GM18508 (cell line): ENCODE measurements at regions not wholly inside any gene's neighbourhood (a gene's known extent, or its start where the extent isn't known, plus 50 kb on each side); places are given as distances from the start of the nearest gene placed in this dataset.

Source experiments
- ATAC-seq: cut with Tn5 transposase; IDR thresholded peaks from one replicate; pipeline ENCODE4 v1.9.1; 2021; ENCODE audit warnings: moderate number of reproducible peaks; ENCODE audit not compliant: insufficient read depth, unreplicated experiment

DNA sequence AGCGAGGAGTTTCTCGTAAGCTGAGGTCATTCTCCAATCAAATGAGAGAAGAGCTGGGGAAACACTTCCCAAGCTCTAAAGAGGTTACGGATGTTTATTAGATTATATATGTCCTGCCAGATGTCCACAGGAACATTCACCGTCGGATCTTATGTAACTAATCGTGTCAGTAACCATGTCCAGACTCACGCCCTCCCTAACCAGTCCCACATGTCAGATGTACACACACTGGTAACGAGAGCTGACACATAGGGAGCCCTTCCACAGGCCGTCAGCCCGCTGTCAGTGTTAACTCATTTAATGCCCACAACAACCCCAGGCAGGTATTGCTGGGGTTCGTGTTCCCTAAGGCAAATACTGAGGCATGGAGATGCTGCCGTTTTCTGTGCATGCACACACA is 223.7 kb upstream of the RTL1 start:
- no peak for ATAC-seq

DNA sequence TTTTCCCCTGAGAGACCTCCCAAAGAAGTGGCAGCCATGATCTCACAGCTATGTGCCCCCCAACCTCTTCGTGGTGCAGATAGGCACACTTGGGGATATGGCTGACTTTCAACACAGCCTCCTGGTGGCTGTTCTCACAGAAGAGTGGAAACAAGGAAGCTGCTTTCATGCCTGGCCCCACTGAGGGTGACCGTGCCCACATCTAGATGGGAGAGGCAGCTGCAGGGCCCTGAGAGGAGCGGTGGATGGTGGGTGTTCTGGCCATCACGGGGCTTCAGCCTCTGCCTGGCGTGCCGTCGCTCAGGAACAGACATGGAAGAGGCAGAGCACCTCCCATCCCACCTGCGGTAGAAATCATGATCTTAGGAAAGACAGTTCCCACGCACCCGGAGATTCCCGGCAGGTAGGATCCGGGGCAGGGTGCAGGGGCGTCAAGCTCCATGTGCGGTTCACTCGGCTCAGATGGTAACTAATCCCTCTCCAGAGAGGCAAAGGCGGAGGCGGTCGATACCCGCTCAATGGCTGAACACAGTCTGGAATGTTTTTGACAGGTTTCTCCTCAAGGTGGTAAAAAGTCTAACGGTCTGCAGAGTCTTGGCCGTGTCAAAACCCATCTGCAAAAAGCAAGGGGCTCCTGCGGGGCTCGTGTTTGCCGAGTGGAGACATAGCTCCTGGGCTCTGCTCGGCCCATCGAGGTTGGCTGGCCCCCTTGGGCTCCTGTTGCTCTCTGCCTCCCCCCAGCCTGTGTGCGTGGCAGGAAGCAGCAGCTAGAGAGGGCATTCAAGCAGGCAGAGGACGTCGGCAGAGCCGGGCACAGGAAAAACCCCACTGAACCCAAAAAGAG is 225.2 kb upstream of the RTL1 start:
- no peak for ATAC-seq

DNA sequence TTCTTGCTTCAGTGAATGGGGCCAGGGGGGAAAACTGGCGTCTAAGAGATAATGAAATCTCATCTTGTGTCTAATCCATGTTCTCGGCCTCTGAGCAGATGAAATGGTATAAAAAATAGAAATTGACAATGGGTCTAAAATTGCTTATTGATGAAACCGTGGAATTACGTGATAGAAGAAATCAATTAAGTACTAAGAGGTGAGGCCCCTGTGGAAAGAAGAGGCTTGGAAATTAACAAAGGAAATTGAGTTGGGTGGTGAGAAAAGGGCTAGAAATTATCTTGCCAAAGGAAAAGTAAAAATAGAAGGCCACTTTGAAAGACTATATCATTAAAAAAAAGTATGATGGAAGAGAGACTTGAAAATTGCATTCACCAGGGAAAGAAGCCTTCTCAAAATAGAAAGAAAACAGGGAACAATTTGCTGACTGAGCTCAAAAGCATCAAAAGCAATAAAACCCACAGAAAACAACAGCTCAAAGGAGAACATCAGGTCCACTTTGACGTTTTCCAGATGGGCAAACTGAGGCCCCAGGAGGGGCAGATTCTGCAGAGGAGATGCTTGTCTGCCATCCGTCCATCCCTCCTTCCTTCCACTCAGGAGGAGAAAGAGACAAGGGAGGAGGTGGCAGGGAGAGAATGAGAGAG is 226.1 kb upstream of the RTL1 start:
- ATAC-seq = no peak

DNA sequence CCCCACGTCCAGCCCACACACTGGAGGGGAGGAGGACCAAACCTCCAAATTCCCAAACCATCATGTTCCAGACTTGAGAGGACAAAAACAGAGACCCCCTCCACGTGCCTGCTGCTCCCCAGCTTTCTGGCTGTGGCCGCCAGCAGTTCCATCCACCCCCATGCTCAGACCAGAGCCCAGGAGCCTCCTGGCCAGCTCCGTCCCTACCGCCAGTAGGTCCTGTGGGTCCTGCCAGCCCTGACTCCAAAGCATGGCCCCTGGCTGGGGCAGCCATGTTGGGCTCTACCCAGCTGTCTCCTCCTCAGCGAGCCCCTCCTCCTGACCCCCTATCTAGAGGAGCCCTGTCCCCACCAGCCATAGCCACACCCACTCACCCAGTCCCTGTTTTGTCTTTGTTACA is 227.3 kb upstream of the RTL1 start:
- no peak for ATAC-seq

DNA sequence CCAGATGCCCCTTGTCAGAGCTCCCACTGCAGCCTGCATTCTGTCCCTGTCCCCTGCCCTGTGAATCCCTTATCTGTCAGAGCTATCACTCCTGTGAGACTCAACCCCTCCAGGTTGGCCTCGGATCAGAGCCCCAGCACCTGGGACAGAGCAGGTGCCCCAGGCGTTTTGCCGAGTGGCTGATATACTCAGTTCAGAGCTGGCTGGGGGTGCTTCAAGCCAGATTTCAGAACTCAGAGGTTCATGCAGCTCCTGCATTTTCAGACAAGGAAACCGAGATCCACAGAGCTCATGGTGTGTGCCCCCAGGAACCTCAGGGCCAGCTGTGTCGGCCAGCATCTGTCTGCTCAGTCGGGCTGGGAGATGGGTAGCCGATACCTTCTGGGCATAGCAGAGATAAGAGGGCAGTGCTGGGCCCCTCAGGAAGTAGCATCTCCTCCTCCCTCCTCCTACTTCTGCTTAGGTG is 228.0 kb upstream of the RTL1 start:
- ATAC-seq = no peak

DNA sequence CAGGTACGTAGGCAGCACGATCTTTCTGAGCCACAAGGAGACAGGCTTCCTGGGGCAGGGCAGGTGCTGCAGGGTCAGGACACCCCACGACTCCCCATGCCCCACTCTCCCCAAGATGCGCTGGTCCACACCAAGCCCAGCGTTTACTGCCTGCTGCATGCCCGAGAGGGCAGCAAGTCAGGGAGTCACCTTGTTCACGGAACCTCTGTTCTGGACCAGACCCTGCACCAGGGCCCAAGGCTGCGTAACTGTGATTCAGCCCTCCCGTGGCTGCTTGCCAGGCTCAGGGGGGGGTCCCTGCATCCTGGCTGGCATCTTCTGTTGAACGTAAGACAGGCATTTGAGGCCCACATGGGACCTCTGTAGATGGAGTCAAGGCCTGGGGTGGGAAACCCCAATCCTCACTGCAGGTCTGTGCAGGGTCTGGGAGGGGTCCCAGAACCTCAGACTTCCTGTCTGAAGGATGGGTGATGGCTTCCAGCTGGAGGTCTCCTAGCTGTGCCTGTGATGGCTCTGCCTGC is 228.6 kb upstream of the RTL1 start:
- ATAC-seq = no peak

DNA sequence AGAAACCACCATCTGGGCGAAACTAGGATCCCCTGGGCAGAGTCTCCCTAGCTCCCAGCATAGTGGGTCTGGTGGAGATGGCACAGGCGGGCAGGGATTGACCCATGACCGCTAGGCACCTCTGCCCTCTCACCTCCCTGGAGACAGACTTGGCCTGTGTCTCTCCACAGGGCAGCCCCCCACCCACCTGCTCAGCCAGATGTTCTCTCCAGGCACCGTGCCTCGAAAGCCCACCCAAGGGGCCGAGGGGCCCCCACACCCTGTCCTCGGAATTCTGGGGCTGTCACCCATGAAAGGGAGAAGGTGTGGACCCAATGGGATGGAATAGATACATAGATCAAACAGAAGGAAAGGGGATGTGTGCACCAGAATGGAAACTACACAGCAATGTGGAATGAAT is 229.1 kb upstream of the RTL1 start:
- no peak for ATAC-seq

DNA sequence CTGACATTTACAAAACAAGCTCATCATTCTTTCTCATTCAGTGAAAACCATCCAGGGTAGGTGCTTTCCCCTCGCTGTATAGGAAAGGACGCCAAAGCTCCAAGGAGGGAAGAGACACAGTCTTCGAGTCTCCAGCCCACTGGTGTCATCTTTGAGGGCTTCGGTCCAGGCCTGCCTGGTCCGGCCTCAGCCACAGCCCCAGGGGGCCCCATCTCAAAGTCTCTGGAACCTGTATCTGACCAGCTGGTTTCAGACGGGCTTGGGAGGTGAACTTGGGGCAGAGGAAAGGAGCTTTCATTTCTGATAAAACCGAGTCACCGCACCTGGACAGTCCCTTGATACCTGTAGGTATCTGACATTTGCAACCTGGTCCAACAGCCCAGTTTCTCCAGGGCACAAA is 229.5 kb upstream of the RTL1 start:
- ATAC-seq = no peak

DNA sequence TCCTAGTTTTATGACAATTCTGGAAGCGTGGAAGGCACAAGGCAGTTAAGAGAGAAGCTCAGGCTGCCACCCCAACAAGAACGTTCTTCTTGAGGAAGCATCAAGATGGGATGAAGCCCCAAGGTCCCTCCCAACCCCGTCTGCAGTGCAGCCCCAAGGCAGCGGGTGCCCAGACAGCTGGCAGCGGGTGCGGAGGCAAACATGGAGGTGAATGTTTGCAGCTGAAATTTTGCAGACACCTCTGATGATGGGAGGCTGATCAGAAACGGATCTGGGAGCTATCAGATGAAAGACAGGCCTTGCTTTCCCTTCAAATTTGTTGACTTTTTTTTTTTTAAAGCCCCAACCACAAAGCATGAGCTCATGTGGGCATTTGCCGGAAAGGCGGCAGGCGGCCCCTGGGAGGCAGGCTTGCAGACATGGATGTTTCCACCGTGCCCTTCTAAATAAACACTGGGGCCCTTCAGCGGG is 230.7 kb upstream of the RTL1 start:
- no peak for ATAC-seq

DNA sequence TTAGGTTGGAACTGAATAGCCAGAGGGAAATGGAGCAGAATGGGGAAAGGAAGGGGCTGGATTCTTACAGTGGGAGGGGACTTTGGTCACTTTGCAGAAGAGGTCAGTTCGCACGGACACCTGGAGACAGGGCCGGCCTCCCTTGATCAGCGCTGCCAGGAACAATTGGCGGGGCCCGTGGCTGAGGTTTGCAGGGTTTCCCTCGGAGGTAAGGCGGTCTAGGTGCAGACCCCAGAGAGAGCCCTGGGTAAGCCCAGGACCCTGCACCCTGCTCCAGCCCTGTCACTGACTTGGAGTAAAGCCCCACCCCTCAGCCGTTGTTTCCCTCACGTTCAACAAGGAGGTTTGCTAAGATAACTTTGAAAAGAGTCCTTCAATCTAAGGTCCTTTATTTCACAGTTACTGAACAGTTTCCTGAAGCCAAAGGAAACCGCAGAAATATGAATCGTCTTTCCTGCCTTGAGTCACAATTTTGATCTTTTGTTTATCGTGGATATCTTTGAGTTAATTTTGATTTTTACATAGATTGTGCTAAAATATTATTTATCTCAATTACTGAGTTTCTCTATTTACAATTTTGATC is 231.4 kb upstream of the RTL1 start:
- no peak for ATAC-seq

DNA sequence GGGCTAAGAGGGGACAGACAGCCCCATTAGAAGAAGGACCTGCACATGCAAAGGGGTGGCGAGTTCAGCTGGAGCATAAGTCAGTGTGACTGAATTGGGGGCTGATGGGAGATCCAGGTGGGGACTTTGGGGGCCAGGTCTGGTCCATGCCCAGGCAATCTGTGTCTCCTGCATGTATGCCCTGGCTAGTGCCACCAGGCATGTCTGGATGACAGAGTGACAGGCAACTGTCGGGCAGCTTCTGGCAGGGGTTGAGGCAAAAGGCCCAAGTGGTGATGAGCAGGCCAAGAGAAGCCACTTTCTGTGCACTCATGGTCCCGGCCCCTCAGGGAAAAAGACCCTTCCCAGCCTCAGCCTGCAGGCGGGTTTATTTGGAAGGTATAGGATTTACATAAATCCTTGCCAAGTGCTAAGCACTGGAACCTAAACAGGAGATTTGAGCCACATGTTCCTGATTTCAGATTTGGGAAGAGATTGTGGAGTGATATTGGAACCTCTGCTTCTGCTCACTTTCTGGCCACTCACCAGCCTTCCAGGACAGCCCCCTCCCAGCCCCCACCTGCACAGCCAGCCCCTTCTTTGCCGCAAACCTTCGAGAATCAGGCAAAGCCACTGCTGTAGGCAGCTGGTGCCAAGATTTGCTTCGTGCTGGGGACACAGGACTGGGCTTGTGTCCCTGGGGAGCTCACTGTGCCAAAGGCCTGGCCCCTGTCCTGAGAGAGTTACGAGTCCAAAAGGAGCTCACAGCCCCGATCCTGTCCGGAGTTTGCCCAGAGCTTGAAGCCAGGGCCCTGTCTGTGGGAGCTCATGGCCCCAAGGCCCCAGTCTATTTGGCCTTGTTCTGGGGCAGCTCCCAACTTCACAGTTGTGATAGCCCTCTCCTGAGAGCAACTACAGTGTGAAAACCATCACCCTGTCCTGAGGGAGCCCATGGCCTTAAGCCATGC is 232.5 kb upstream of the RTL1 start:
- ATAC-seq = no peak

DNA sequence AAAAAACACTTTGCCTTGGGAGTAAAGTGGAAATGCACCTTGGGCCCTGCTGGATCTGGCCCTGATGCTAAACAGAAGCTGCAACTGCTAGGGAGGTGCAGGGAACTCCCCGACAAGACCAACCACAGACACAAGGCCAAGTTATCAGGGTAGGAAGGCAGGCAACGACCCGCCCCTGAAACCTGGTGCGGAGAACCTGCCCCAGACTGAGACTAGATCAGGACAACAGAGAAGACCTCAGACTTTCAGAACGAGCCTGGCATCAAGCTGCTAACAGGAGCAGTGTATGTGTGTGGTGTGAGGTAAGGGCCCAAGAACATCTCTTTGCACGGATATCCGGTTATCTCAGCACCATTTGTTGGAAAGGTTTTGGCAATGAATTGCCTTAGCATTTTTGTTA is 233.7 kb upstream of the RTL1 start:
- ATAC-seq = no peak

DNA sequence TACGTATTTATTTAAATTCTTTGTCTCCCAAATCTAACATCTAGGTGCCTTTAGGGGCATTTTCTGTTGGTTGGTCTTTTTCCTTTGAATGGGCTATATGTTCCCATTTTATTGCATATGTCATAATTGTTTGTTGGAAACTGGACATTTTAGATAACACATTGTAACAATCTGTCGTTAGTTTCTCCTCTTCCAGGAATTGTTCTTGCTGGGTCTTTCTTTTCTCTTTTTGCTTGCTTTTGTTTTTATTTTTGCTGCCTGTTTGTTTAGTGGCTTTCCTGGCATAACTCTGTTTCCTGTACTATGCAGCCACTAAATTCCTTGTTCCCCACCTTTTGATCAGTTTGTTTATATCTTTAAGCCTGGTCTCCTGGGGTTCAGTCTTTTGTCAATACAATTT is 244.3 kb upstream of the RTL1 start:
- ATAC-seq = no peak

DNA sequence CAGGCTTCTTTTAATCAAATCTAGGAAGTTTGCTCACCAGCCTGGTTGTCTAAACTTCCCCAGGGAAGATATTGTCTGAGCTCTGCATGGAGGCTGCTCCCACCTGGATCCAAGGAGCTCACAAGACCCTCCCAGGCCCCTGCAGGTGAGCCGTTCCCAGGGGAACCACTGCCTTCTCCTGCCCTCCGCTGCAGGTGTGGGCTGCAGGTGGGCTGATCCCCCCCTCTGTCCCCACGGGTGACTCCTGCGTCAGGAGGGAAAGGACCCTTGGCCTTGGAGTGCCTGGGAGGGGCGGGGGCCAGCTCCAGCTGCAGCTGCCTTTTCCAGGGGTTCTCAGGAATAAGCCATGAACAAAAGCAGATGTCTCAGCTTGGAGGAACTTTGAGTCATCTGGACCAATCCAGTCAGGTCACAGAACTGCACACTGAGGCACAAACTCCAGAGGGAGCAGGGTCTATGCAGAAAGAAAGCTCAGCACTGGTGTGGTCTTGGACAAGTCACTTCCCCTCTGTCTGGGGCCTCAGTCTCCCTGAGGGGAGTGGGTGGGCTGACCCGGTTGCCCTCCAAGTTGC is 246.6 kb upstream of the RTL1 start:
- no peak for ATAC-seq

DNA sequence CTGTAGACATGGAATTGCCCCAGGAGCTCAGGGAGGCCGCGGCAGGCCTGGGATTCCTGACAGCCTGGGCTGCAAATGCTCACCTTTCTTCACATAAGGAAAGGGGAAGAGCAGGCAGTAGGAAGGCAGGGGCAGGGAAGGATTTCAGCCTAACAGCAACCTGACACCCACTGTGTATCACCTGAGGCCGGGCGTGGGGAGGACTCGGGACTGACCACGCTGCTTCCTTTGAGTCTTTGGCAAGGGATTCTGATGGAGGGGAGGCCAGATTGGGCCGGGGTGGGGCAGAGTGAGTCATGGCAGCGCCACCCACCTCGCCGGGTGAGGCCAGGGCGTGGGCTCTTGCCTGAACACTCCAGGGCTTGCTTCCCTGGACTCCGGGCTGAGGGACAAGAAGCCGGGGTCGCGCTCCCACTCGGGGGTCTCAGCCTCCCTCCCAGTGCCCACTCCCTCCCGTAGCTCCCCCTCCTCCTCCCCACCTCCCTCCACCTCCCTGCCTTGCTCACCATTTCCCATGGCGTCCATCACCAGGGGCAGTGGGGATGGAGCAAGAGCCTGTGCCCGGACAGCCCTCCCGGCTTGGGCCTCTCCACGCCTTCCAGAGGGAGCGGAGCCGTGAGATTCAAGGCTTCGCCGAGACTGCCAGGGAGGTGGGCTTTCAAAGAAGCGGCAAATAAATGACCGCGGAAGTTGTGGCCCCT is 247.9 kb upstream of the RTL1 start:
- ATAC-seq = no peak

DNA sequence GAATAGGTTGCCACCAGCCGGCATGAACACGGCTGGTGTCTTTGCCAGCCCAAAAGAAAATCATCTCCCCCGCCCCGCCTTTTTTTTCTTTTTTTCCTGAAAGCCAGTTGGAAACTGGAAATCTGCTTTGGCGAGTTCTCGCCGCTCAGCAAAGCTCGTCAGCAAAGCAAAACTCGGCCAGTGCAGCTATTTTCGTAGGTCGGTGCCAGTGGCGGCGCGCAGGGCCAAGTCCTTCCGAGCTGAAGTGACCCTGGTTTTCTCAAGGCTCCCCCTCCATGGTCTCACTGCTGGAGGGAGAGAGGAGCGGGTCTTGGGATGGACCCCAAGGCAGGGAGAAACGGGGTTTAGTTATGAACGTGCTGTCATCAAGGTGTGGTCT is 248.4 kb upstream of the RTL1 start:
- ATAC-seq = no peak

DNA sequence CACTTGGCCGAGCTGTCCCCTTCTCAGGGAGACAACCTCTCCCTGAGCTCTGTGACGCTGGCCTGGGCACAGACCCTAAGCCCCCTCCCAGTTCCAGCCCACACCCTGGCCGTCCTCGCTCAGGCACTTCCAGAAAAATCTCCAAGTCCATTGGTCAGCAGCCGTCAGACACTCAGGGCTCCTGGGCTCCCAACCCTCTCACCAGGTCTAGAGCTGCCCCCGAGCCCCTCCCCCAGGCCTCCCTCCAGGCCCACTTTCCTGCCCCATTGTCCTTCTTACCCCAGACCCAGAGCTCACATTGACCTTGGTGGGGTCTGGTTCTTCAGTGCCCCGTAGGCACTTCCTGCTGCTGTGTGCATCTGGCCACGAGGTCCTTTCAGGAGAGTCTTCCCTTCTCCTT is 249.3 kb upstream of the RTL1 start:
- ATAC-seq = no peak

DNA sequence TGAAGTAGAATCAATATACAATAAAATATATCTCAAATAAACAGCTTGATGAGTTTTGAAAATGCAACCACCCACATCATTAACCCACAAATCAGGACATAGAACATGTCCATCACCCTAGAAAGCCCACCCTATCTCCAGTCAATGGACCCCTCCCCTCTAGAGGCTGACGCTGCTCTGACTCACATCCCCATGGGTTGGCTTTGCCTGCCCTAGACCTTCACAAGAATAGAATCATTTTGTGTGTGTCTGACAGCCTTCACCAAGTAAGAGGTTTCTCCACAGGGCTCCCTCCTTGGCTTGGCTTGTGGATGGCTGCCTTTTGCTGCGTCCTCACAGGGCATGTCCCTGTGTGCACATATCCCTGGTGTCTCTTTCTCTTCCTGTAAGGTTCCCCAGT is 250.2 kb upstream of the RTL1 start:
- no peak for ATAC-seq

DNA sequence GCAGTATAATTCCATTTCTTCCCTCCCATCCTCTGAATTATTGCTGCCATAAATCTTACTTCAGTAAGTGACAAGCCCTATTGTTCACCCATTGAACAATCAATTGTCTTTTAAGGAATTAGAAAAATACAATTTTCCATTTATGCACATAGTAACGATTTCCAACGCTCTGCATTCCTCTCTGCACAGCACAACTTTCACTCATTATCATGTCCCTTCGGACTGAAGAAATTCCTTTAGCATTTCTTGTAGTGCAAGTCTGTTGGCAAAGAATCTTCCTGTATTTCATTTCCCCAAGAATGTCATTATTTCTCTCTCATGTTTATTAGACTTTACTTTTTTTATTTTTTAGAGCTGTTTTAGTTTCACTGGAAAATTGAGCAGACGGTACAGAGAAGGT is 252.1 kb upstream of the RTL1 start:
- ATAC-seq = no peak
